ENCODE measurements at regions not wholly inside any gene's neighbourhood (a gene's known extent, or its start where the extent isn't known, plus 50 kb on each side); places are given as distances from the start of the nearest gene placed in this dataset.

DNA sequence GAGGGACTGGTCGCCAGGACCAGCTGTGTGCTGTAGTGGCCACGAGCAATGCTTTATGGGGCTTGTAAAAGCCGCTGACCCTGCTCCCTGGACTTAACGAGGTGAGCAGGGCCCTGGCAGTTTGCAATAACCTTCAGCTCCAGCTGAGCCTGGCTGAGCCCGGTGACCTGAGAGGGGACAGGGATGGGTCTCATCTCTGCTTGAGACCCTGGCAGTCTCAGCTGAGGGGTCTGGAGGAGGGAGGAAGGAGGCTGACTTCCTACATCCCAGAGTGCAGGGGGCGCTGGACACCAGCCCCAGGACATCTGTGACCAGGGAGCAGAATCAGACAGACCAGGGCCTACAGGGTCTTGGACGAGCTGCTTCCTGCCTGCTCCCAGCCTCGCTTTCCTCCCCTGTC lies 277.5 kb upstream of the MVB12B start:
- no peak for TF ChIP-seq SP1 (IDR thresholded peaks at IDR 0.05; ENCODE audit: low read depth, low read length)
- TF ChIP-seq TCF12 (IDR thresholded peaks at IDR 0.05; ENCODE audit: low read depth, low read length), result no peak
- TF ChIP-seq, protein P1, sequence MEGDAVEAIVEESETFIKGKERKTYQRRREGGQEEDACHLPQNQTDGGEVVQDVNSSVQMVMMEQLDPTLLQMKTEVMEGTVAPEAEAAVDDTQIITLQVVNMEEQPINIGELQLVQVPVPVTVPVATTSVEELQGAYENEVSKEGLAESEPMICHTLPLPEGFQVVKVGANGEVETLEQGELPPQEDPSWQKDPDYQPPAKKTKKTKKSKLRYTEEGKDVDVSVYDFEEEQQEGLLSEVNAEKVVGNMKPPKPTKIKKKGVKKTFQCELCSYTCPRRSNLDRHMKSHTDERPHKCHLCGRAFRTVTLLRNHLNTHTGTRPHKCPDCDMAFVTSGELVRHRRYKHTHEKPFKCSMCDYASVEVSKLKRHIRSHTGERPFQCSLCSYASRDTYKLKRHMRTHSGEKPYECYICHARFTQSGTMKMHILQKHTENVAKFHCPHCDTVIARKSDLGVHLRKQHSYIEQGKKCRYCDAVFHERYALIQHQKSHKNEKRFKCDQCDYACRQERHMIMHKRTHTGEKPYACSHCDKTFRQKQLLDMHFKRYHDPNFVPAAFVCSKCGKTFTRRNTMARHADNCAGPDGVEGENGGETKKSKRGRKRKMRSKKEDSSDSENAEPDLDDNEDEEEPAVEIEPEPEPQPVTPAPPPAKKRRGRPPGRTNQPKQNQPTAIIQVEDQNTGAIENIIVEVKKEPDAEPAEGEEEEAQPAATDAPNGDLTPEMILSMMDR (IDR thresholded peaks at IDR 0.05; ENCODE audit: control extremely low read depth in 1 of 3, insufficient read depth in 1 of 3, low read depth in 1 of 3, low read length in 3 of 3), result peak; percentile 20 to 33 (median 25); a peak in 3 of 4 replicates
- no peak for TF ChIP-seq EGR1 (IDR thresholded peaks at IDR 0.05; ENCODE audit: borderline replicate concordance, low read depth, low read length)
- TF ChIP-seq, protein P2, sequence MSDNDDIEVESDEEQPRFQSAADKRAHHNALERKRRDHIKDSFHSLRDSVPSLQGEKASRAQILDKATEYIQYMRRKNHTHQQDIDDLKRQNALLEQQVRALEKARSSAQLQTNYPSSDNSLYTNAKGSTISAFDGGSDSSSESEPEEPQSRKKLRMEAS (IDR thresholded peaks at IDR 0.05), result no peak
- TF ChIP-seq POLR2A (IDR thresholded peaks at IDR 0.05; ENCODE audit: control extremely low read depth in 1 of 2, low read depth in 2 of 2, low read length in 2 of 2), result no peak
- no peak for TF ChIP-seq RFX5 (IDR thresholded peaks at IDR 0.05; ENCODE audit: borderline replicate concordance, low read depth, low read length)
- TF ChIP-seq ZNF274 (IDR thresholded peaks at IDR 0.05; ENCODE audit: borderline replicate concordance, extremely low read depth, low read length), result no peak
- TF ChIP-seq GABPA (IDR thresholded peaks at IDR 0.05; ENCODE audit: borderline replicate concordance, insufficient read depth, low read length), result no peak
- no peak for TF ChIP-seq SP2 (IDR thresholded peaks at IDR 0.05; ENCODE audit: low read length)
